ENCODE measurements at regions not wholly inside any gene's neighbourhood (a gene's known extent, or its start where the extent isn't known, plus 50 kb on each side); places are given as distances from the start of the nearest gene placed in this dataset.

- H3K4me3 ChIP-seq (ENCODE audit: low read depth, low read length) = no peak overlapping the region
- DNase-seq (ENCODE audit: low read depth) = no peak
- TF ChIP-seq MYC (IDR thresholded peaks at IDR 0.05; ENCODE audit: low read depth, low read length) (no peak), CTCF (IDR thresholded peaks at IDR 0.05; ENCODE audit: low read depth, low read length) (no peak), MAX (IDR thresholded peaks at IDR 0.05; ENCODE audit: low read depth, low read length) (no peak), POLR2A (IDR thresholded peaks at IDR 0.05; ENCODE audit: extremely low read depth, insufficient read length) (no peak)
Observed at GRCh38 chr5:166086568-166086967, 2204.9 kb upstream of the WWC1 start.

- no peak overlapping the region for H3K4me3 ChIP-seq (ENCODE audit: low read depth, low read length)
- no peak for DNase-seq (ENCODE audit: low read depth)
- TF ChIP-seq MYC (IDR thresholded peaks at IDR 0.05; ENCODE audit: low read depth, low read length) (no peak), MAX (IDR thresholded peaks at IDR 0.05; ENCODE audit: low read depth, low read length) (no peak), CTCF (IDR thresholded peaks at IDR 0.05; ENCODE audit: low read depth, low read length) (no peak), POLR2A (IDR thresholded peaks at IDR 0.05; ENCODE audit: extremely low read depth, insufficient read length) (no peak)
Observed at GRCh38 chr5:166088389-166089039, 2202.9 kb upstream of the WWC1 start.

GRCh38 chr5:166091931-166092330 is 2199.5 kb upstream of the WWC1 start:
- no peak for TF ChIP-seq CTCF (IDR thresholded peaks at IDR 0.05; ENCODE audit: low read depth, low read length)
- TF ChIP-seq POLR2A (IDR thresholded peaks at IDR 0.05; ENCODE audit: extremely low read depth, insufficient read length) = no peak
- TF ChIP-seq MAX (IDR thresholded peaks at IDR 0.05; ENCODE audit: low read depth, low read length) = no peak
- TF ChIP-seq MYC (IDR thresholded peaks at IDR 0.05; ENCODE audit: low read depth, low read length) = no peak
- peak; percentile 3 for DNase-seq (ENCODE audit: low read depth)
- no peak overlapping the region for H3K4me3 ChIP-seq (ENCODE audit: low read depth, low read length)

GRCh38 chr5:166093312-166093711 is 2198.1 kb upstream of the WWC1 start:
- no peak overlapping the region for H3K4me3 ChIP-seq (ENCODE audit: low read depth, low read length)
- TF ChIP-seq MAX (IDR thresholded peaks at IDR 0.05; ENCODE audit: low read depth, low read length) (no peak), POLR2A (IDR thresholded peaks at IDR 0.05; ENCODE audit: extremely low read depth, insufficient read length) (no peak), MYC (IDR thresholded peaks at IDR 0.05; ENCODE audit: low read depth, low read length) (no peak), CTCF (IDR thresholded peaks at IDR 0.05; ENCODE audit: low read depth, low read length) (no peak)
- DNase-seq (ENCODE audit: low read depth) = no peak

- TF ChIP-seq CTCF (IDR thresholded peaks at IDR 0.05; ENCODE audit: low read depth, low read length) (no peak), MYC (IDR thresholded peaks at IDR 0.05; ENCODE audit: low read depth, low read length) (no peak), POLR2A (IDR thresholded peaks at IDR 0.05; ENCODE audit: extremely low read depth, insufficient read length) (no peak), MAX (IDR thresholded peaks at IDR 0.05; ENCODE audit: low read depth, low read length) (no peak)
- DNase-seq (ENCODE audit: low read depth) = no peak
- H3K4me3 ChIP-seq (ENCODE audit: low read depth, low read length) = no peak overlapping the region
Observed at GRCh38 chr5:166102947-166103346, 2188.5 kb upstream of the WWC1 start.

All from NB4 (cell line).